ENCODE measurements at regions not wholly inside any gene's neighbourhood (a gene's known extent, or its start where the extent isn't known, plus 50 kb on each side); places are given as distances from the start of the nearest gene placed in this dataset.

DNA sequence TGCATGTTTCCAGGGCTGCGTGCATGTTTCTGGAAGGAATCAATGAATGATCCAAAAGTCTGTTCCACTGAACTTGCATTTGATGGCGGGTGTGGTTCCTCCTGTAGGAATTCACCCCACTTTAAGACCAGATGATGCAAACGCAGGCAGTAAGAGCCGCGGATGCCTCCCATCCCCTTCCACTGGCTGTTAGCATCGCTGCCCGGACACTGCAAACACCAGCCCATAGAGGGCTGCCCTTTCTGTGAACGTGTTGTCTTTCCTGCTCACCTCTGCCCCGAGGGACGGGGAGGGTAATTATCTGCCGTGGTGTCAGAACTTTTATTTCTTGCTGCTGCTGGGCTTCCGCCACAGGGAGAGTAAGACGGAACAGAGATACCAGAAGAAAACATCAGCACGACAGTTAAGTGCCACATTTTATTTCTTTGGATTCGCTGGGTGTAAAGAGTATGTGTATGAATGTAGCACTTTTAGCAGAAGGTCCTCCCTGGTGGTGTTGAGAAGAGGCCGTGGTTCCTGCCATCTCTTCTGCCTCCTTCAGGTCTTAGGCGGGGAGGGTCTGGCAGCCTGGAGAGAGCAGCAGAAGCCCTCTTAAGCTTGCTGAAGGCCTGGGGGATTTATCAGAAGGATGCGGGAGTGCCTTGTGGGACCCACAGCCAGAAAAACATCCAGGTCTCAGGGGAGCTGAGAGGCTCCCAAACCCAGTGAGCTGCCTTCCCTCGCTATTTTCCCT, 53.2 kb upstream of the NECTIN1 start:
- no peak for TF ChIP-seq POLR2A (IDR thresholded peaks at IDR 0.05; ENCODE audit: low read depth, low read length)
- TF ChIP-seq, protein P1, sequence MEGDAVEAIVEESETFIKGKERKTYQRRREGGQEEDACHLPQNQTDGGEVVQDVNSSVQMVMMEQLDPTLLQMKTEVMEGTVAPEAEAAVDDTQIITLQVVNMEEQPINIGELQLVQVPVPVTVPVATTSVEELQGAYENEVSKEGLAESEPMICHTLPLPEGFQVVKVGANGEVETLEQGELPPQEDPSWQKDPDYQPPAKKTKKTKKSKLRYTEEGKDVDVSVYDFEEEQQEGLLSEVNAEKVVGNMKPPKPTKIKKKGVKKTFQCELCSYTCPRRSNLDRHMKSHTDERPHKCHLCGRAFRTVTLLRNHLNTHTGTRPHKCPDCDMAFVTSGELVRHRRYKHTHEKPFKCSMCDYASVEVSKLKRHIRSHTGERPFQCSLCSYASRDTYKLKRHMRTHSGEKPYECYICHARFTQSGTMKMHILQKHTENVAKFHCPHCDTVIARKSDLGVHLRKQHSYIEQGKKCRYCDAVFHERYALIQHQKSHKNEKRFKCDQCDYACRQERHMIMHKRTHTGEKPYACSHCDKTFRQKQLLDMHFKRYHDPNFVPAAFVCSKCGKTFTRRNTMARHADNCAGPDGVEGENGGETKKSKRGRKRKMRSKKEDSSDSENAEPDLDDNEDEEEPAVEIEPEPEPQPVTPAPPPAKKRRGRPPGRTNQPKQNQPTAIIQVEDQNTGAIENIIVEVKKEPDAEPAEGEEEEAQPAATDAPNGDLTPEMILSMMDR (conservative IDR thresholded peaks at IDR 0.05; ENCODE audit: low read depth, low read length) = no peak
- no peak for TF ChIP-seq RAD21 (IDR thresholded peaks at IDR 0.05; ENCODE audit: low read length)
- no peak for TF ChIP-seq CHD1 (IDR thresholded peaks at IDR 0.05; ENCODE audit: low read depth, low read length)
- TF ChIP-seq RFX5 (IDR thresholded peaks at IDR 0.05; ENCODE audit: low read depth, low read length) = no peak

Measured in IMR-90 (cell line).